Lower leg skin (tissue), 3 donors: ENCODE measurements at regions not wholly inside any gene's neighbourhood (a gene's known extent, or its start where the extent isn't known, plus 50 kb on each side); places are given as distances from the start of the nearest gene placed in this dataset.

Experiments
- CTCF ChIP-seq, 3 donors: fragments of 450-650 bp; IDR thresholded peaks; one replicate each; pipeline ENCODE4 v1.5.1; 2016; ENCODE audit warnings: antibody characterized with exemption in 3 of 3, mild to moderate bottlenecking in 3 of 3, moderate library complexity in 2 of 3
- POLR2A ChIP-seq, 2 donors: fragments of 450-650 bp; IDR thresholded peaks; one replicate each; pipeline ENCODE4 v1.6.1; 2016 to 2017; ENCODE audit warnings: antibody characterized with exemption in 2 of 2, mild to moderate bottlenecking in 1 of 2, moderate library complexity in 1 of 2

DNA sequence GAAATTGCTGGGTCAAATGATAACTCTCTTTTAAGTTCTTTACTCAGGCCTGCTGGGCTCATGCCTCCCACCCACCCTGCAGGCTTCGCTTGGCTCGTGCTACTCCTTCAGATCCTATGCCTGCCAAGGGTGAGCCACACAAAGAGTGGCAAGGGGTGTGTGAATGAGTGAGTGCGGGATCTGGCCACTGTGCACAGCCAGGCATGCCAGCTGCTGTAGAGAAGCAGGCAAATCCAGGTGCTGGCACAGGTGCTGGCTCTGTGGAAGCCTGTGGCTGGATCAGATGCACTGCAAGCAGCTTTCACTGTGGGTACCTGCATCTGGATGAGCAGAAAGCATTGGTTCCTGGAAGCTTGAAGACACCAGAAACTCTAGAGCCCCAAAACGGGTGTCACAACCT, 1055.7 kb upstream of the EPHA6 start:
- TF ChIP-seq CTCF (IDR thresholded peaks at IDR 0.05) = no peak
- no peak for TF ChIP-seq POLR2A (IDR thresholded peaks at IDR 0.05)
